ENCODE measurements at regions not wholly inside any gene's neighbourhood (a gene's known extent, or its start where the extent isn't known, plus 50 kb on each side); places are given as distances from the start of the nearest gene placed in this dataset.
A peak's percentile ranks its signal among the peaks of the same experiment; 100 is the strongest.

DNA sequence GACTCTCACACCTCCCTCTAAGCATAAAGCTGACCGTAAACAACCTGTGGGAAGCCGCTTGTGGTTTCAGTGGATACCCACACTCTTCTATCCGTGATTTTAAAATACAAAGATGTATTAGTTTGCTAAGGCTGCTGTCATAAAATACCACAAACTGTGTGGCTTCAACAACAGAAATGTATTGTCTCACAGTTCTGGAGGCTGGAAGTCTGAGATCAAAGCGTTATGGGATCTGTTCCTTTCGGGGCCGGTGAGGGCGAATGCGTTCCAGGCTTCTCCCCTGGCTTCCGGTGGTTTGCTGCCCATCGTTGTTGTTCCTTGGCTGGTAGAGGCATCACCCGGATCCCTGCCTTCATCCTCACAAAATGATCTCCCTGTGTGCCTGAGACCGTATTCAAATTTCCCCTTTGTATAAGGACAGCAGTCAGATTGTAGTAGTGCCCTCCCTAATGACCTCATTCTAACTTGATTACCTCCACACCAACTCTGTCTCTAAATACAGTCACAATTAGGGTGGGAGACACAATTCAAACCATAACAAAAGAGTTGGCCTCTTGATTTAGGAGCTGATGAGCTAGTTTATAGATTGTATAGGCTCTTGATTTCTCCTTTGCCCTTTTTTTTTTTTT lies 210.6 kb upstream of the SOX4 start:
- DNase-seq = no peak
- in situ Hi-C loops (cut with HindIII; ENCODE audit: low pct_ligation_motif_present, low sequenced_read_pairs) = no loop called here
- Histone ChIP-seq H3K27me3 (replicated peaks) (no peaks in the 10 kb centered on the region), H3K27ac (no peak overlapping the region), H3K4me3 (ENCODE audit: low read depth, low read length) (no peak overlapping the region), H3K36me3 (replicated peaks) (no peaks in the 10 kb centered on the region)
- TF ChIP-seq CTCF (IDR thresholded peaks at IDR 0.05; ENCODE audit: low read depth, low read length, missing control alignments) = no peak

DNA sequence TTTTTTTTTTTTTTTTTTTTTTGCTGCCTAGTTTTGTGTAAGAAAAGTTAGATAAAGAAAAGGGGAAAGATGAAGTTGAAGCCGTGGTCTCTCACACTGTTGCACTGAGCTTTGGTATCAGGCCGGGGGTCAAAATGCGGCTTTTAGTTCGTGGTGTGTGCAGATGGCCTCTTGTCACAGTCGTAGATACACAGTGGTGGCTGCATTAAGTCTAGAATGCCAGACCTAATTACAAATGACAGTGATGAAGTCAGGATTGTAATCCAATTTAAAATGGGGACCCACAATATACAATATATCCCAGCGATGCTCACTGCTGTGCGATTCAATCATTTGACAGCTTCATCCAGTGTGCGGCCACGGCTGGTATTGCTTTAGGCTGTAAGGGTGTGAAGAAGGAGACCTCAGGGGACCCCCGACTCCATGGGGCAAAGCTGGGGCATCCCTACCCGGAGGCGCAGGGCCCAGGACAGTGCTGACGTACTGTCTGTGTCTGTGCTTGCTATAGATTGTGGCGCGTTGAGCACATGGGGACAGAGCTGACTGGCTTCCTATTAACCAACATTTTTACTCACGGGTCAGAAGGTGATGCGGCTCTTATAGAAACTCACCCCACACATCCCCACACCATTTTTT lies 210.0 kb upstream of the SOX4 start:
- Histone ChIP-seq H3K27ac (no peak overlapping the region), H3K27me3 (replicated peaks) (no peaks in the 10 kb centered on the region), H3K4me3 (ENCODE audit: low read depth, low read length) (no peak overlapping the region), H3K36me3 (replicated peaks) (no peaks in the 10 kb centered on the region)
- TF ChIP-seq CTCF (IDR thresholded peaks at IDR 0.05; ENCODE audit: low read depth, low read length, missing control alignments) = no peak
- in situ Hi-C loops (cut with HindIII; ENCODE audit: low pct_ligation_motif_present, low sequenced_read_pairs) = no loop called here
- DNase-seq = no peak

GRCh38 chr6:21384216-21384615 lies 209.3 kb upstream of the SOX4 start:
- in situ Hi-C loops (cut with HindIII; ENCODE audit: low pct_ligation_motif_present, low sequenced_read_pairs) = no loop called here
- Histone ChIP-seq H3K27ac (no peak overlapping the region), H3K27me3 (replicated peaks) (no peaks in the 10 kb centered on the region), H3K4me3 (ENCODE audit: low read depth, low read length) (no peak overlapping the region), H3K36me3 (replicated peaks) (no peaks in the 10 kb centered on the region)
- no peak for DNase-seq
- TF ChIP-seq CTCF (IDR thresholded peaks at IDR 0.05; ENCODE audit: low read depth, low read length, missing control alignments) = no peak

GRCh38 chr6:21386744-21387143 lies 206.8 kb upstream of the SOX4 start:
- in situ Hi-C loops (cut with HindIII; ENCODE audit: low pct_ligation_motif_present, low sequenced_read_pairs) = no loop called here
- no peak overlapping the region for H3K27ac ChIP-seq
- no peaks in the 10 kb centered on the region for H3K27me3 ChIP-seq (replicated peaks)
- peak; percentile 6 for DNase-seq
- H3K36me3 ChIP-seq (replicated peaks) = no peaks in the 10 kb centered on the region
- no peak overlapping the region for H3K4me3 ChIP-seq (ENCODE audit: low read depth, low read length)
- TF ChIP-seq CTCF (IDR thresholded peaks at IDR 0.05; ENCODE audit: low read depth, low read length, missing control alignments) = no peak

- in situ Hi-C loops (cut with HindIII; ENCODE audit: low pct_ligation_motif_present, low sequenced_read_pairs) = no loop called here
- no peak for TF ChIP-seq CTCF (IDR thresholded peaks at IDR 0.05; ENCODE audit: low read depth, low read length, missing control alignments)
- no peaks in the 10 kb centered on the region for H3K36me3 ChIP-seq (replicated peaks)
Measured at GRCh38 chr6:21390532-21391213, 202.9 kb upstream of the SOX4 start.

More at GRCh38 chr6:21390532-21391213, 202.9 kb upstream of the SOX4 start:
- Histone ChIP-seq H3K27ac (no peak overlapping the region), H3K4me3 (ENCODE audit: low read depth, low read length) (no peak overlapping the region), H3K27me3 (replicated peaks) (no peaks in the 10 kb centered on the region)
- DNase-seq = no peak

Data from brain microvascular endothelial cell (primary cell).